GM12891 (cell line): ENCODE measurements at regions not wholly inside any gene's neighbourhood (a gene's known extent, or its start where the extent isn't known, plus 50 kb on each side); places are given as distances from the start of the nearest gene placed in this dataset.

ENCODE experiments used
- DNase-seq: peaks from one replicate; pipeline ENCODE4 v3.0.0; 2011; ENCODE audit warnings: low spot score; ENCODE audit not compliant: insufficient read length
- FAIRE-seq: peaks from 2 replicates; lab custom pipeline; 2011; peaks lifted over from hg19 to GRCh38; lab: Jason Lieb, UNC
- PAX5 ChIP-seq: IDR thresholded peaks from 2 replicates; pipeline ENCODE4 v1.6.1; 2011; ENCODE audit warnings: low read length, moderate library complexity, mild to moderate bottlenecking; ENCODE audit not compliant: insufficient read depth, severe bottlenecking
- POLR2A ChIP-seq: IDR thresholded peaks from 2 replicates; pipeline ENCODE4 v1.6.1; 2011; ENCODE audit warnings: low read depth, low read length, control low read depth
- POLR2AphosphoS5 ChIP-seq: IDR thresholded peaks from 2 replicates; pipeline ENCODE4 v1.6.1; 2011; ENCODE audit warnings: low read depth, low read length, control low read depth
- POU2F2 ChIP-seq: IDR thresholded peaks from 2 replicates; pipeline ENCODE4 v1.6.1; 2011; ENCODE audit warnings: low read depth, mild to moderate bottlenecking, control low read depth, low read length, moderate library complexity
- SPI1 ChIP-seq: IDR thresholded peaks from 2 replicates; pipeline ENCODE4 v1.6.1; 2011; ENCODE audit warnings: low read depth, low read length, control low read depth
- TAF1 ChIP-seq: IDR thresholded peaks from 2 replicates; pipeline ENCODE4 v1.6.1; 2011; ENCODE audit warnings: low read depth, low read length, control low read depth

GRCh38 chr4:96471956-96472867 is 632.3 kb downstream of the PDHA2 start:
- FAIRE-seq (no peak), DNase-seq (no peak)
- no peak for TF ChIP-seq POLR2A
- TF ChIP-seq TAF1, result no peak
- no peak for TF ChIP-seq PAX5
- no peak for TF ChIP-seq POLR2AphosphoS5
- TF ChIP-seq SPI1, result no peak
- no peak for TF ChIP-seq POU2F2

- TF ChIP-seq PAX5 (no peak), POLR2AphosphoS5 (no peak), POLR2A (no peak), TAF1 (no peak), SPI1 (no peak), POU2F2 (no peak)
- no peak for FAIRE-seq
- no peak for DNase-seq
These were observed 633.4 kb downstream of the PDHA2 start for GRCh38 chr4:96473246-96473645.

- DNase-seq (no peak), FAIRE-seq (no peak)
- no peak for TF ChIP-seq POLR2AphosphoS5
- no peak for TF ChIP-seq POU2F2
- no peak for TF ChIP-seq PAX5
- no peak for TF ChIP-seq POLR2A
- no peak for TF ChIP-seq SPI1
- TF ChIP-seq TAF1, result no peak
These were observed 643.6 kb downstream of the PDHA2 start for GRCh38 chr4:96483308-96484030.

- no peak for FAIRE-seq
- TF ChIP-seq POLR2A (no peak), SPI1 (no peak), POLR2AphosphoS5 (no peak), TAF1 (no peak), PAX5 (no peak), POU2F2 (no peak)
- DNase-seq, result no peak
These were observed 646.7 kb downstream of the PDHA2 start for GRCh38 chr4:96486563-96486962.

- FAIRE-seq, result no peak
- TF ChIP-seq SPI1 (no peak), POU2F2 (no peak), POLR2AphosphoS5 (no peak), POLR2A (no peak), PAX5 (no peak), TAF1 (no peak)
- DNase-seq, result no peak
These were observed 657.7 kb downstream of the PDHA2 start for GRCh38 chr4:96497621-96498020.

- TF ChIP-seq POLR2AphosphoS5, result no peak
- no peak for TF ChIP-seq PAX5
- no peak for TF ChIP-seq TAF1
- no peak for TF ChIP-seq POLR2A
- TF ChIP-seq POU2F2, result no peak
- no peak for TF ChIP-seq SPI1
- no peak for DNase-seq
- no peak for FAIRE-seq
These were observed 664.5 kb downstream of the PDHA2 start for GRCh38 chr4:96504386-96504785.

GRCh38 chr4:96509039-96509741 is 669.3 kb downstream of the PDHA2 start:
- DNase-seq (no peak), FAIRE-seq (no peak)
- no peak for TF ChIP-seq PAX5

GRCh38 chr4:96519291-96519690 is 679.4 kb downstream of the PDHA2 start:
- TF ChIP-seq TAF1 (no peak), POU2F2 (no peak), PAX5 (no peak), POLR2AphosphoS5 (no peak), POLR2A (no peak), SPI1 (no peak)
- no peak for DNase-seq
- no peak for FAIRE-seq

- FAIRE-seq (no peak), DNase-seq (no peak)
- no peak for TF ChIP-seq POLR2A
- TF ChIP-seq PAX5, result no peak
- no peak for TF ChIP-seq SPI1
- no peak for TF ChIP-seq TAF1
- TF ChIP-seq POLR2AphosphoS5, result no peak
- no peak for TF ChIP-seq POU2F2
These were observed 681.2 kb downstream of the PDHA2 start for GRCh38 chr4:96521046-96521536.
